ENCODE measurements at regions not wholly inside any gene's neighbourhood (a gene's known extent, or its start where the extent isn't known, plus 50 kb on each side); places are given as distances from the start of the nearest gene placed in this dataset.
"Not testable (repeated sequence)": the region's sequence is repeated elsewhere in the genome, so short reads cannot be mapped to it uniquely, and the experiment has no call there.

DNA sequence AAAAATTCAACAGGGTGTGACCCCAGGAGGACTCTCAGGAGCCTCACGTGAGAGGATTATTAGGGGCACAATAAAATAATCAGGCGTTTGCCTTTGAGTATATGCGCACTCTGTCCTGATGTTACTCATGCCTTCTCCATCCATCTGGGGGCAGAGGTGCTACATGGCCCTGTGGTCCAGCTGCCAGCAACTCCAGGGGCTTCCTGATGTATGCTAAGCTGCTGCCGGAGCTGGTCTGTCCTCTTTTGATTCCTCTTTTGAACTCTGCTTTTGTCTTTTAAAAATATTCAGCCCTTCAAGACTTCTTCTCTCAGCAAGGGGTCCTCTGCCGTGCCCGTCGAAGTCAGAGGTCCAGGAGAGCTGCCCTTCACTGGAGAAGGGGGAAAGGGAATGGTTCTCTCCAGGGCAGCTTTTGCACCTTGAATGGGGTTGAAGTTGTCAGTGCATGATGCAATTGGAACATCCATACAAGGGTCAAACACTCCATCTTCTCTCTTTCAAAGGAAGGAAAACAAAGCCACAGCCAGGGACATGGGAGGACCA lies 431.4 kb downstream of the SHISA9 start:
- intact Hi-C loops (cut with DNase I): no loop called here
- Histone ChIP-seq H3K27me3 (no peaks in the 10 kb centered on the region), H3K4me3 (no peak overlapping the region), H3K9me3 (no peaks in the 10 kb centered on the region), H3K4me1 (ENCODE audit: insufficient read depth) (no peaks in the 10 kb centered on the region), H3K27ac (no peak overlapping the region), H3K36me3 (no peaks in the 10 kb centered on the region)
- DNase-seq: no peak
- WGBS, 3 donors: 34 to 41% (median 35%) methylated on average over 7 of the region's 7 CpGs
- no peak for TF ChIP-seq CTCF (IDR thresholded peaks at IDR 0.05)
- no peak for TF ChIP-seq EP300 (IDR thresholded peaks at IDR 0.05)
- no peak for TF ChIP-seq POLR2A (IDR thresholded peaks at IDR 0.05)

- Histone ChIP-seq H3K4me3 (no peak overlapping the region), H3K27ac (no peak overlapping the region), H3K9me3 (no peaks in the 10 kb centered on the region), H3K4me1 (ENCODE audit: insufficient read depth) (no peaks in the 10 kb centered on the region), H3K27me3 (no peaks in the 10 kb centered on the region), H3K36me3 (no peaks in the 10 kb centered on the region)
- TF ChIP-seq POLR2A (IDR thresholded peaks at IDR 0.05): no peak
- no peak for TF ChIP-seq CTCF (IDR thresholded peaks at IDR 0.05)
- TF ChIP-seq EP300 (IDR thresholded peaks at IDR 0.05): no peak
- DNase-seq: no peak
- intact Hi-C loops (cut with DNase I): no loop called here
- 13 to 20% (median 16%) methylated on average over 2 of the region's 2 CpGs for WGBS, 3 donors
These were observed 431.9 kb downstream of the SHISA9 start for GRCh38 chr16:13333336-13333735.

GRCh38 chr16:13335879-13336278 lies 434.5 kb downstream of the SHISA9 start:
- DNase-seq: no peak
- H3K27ac ChIP-seq: no peak overlapping the region
- WGBS, 3 donors: 72 to 85% (median 74%) methylated on average over 6 of the region's 6 CpGs
- no peaks in the 10 kb centered on the region for H3K9me3 ChIP-seq
- H3K36me3 ChIP-seq: no peaks in the 10 kb centered on the region
- H3K27me3 ChIP-seq: no peaks in the 10 kb centered on the region
- TF ChIP-seq POLR2A (IDR thresholded peaks at IDR 0.05): no peak
- TF ChIP-seq EP300 (IDR thresholded peaks at IDR 0.05): no peak
- no peak for TF ChIP-seq CTCF (IDR thresholded peaks at IDR 0.05)
- no peaks in the 10 kb centered on the region for H3K4me1 ChIP-seq (ENCODE audit: insufficient read depth)
- intact Hi-C loops (cut with DNase I): no loop called here
- no peak overlapping the region for H3K4me3 ChIP-seq

GRCh38 chr16:13336335-13336734 lies 434.9 kb downstream of the SHISA9 start:
- Histone ChIP-seq H3K4me3 (no peak overlapping the region), H3K27ac (no peak overlapping the region), H3K36me3 (no peaks in the 10 kb centered on the region), H3K4me1 (ENCODE audit: insufficient read depth) (no peaks in the 10 kb centered on the region), H3K9me3 (no peaks in the 10 kb centered on the region), H3K27me3 (no peaks in the 10 kb centered on the region)
- no peak for TF ChIP-seq EP300 (IDR thresholded peaks at IDR 0.05)
- no peak for DNase-seq
- intact Hi-C loops (cut with DNase I): no loop called here
- WGBS, 3 donors: 25 to 31% (median 31%) methylated on average over 1 of the region's 1 CpG

- intact Hi-C loops (cut with DNase I): not testable (repeated sequence)
These were observed 435.8 kb downstream of the SHISA9 start for GRCh38 chr16:13336907-13337881.

More at GRCh38 chr16:13336907-13337881, 435.8 kb downstream of the SHISA9 start:
- not testable (repeated sequence) for H3K27me3 ChIP-seq; H3K4me1 ChIP-seq (ENCODE audit: insufficient read depth); H3K27ac ChIP-seq; H3K9me3 ChIP-seq; H3K36me3 ChIP-seq; DNase-seq; H3K4me3 ChIP-seq
- 41 to 64% (median 53%) methylated on average over 6 of the region's 6 CpGs for WGBS, 3 donors
